Brain microvascular endothelial cell (primary cell): ENCODE measurements at regions not wholly inside any gene's neighbourhood (a gene's known extent, or its start where the extent isn't known, plus 50 kb on each side); places are given as distances from the start of the nearest gene placed in this dataset.

Experiments used
- DNase-seq: peaks from one replicate; pipeline ENCODE4 v3.0.0-alpha.2; 2020
- H3K27ac ChIP-seq: fragments of 250-450 bp; sonication (Bioruptor Pico); 2 replicates; pipeline ENCODE4 v1.5.1; 2020; ENCODE audit warnings: mild to moderate bottlenecking, moderate library complexity
- H3K27me3 ChIP-seq: fragments of 250-450 bp; sonication (Bioruptor Pico); replicated peaks from 2 replicates; pipeline ENCODE4 v1.5.1; 2020; ENCODE audit warnings: mild to moderate bottlenecking
- H3K36me3 ChIP-seq: fragments of 250-450 bp; sonication (Bioruptor Pico); replicated peaks from 2 replicates; pipeline ENCODE4 v1.5.1; 2020; ENCODE audit warnings: mild to moderate bottlenecking
- H3K4me3 ChIP-seq: 2 replicates; pipeline ENCODE4 v1.5.1; 2011; ENCODE audit warnings: low read depth, mild to moderate bottlenecking, control low read depth, low read length, moderate library complexity
- CTCF ChIP-seq: IDR thresholded peaks from 2 replicates; pipeline ENCODE4 v1.5.1; 2011; ENCODE audit warnings: low read depth, mild to moderate bottlenecking, moderate library complexity, low read length, control low read depth, inconsistent platforms; ENCODE audit errors: missing control alignments
- in situ Hi-C: cut with HindIII; loops from 2 replicates; pipeline ENCODE4 v1.10.0; 2017; ENCODE audit warnings: low sequenced_read_pairs, low pct_ligation_motif_present

GRCh38 chr13:66001140-66001539 is 1229.0 kb downstream of the PCDH9 start:
- in situ Hi-C loops, result no loop called here
- no peak for TF ChIP-seq CTCF
- Histone ChIP-seq H3K36me3 (no peaks in the 10 kb centered on the region), H3K27ac (no peak overlapping the region), H3K27me3 (no peaks in the 10 kb centered on the region), H3K4me3 (no peak overlapping the region)
- no peak for DNase-seq

GRCh38 chr13:65999411-65999810 is 1230.7 kb downstream of the PCDH9 start:
- Histone ChIP-seq H3K4me3 (no peak overlapping the region), H3K36me3 (no peaks in the 10 kb centered on the region), H3K27ac (no peak overlapping the region), H3K27me3 (no peaks in the 10 kb centered on the region)
- in situ Hi-C loops, result no loop called here
- DNase-seq, result no peak
- TF ChIP-seq CTCF, result no peak

GRCh38 chr13:65990684-65991083 is 1239.5 kb downstream of the PCDH9 start:
- Histone ChIP-seq H3K36me3 (no peaks in the 10 kb centered on the region), H3K27ac (no peak overlapping the region), H3K27me3 (no peaks in the 10 kb centered on the region), H3K4me3 (no peak overlapping the region)
- TF ChIP-seq CTCF, result no peak
- DNase-seq, result no peak
- in situ Hi-C loops, result no loop called here

GRCh38 chr13:65985612-65986011 is 1244.5 kb downstream of the PCDH9 start:
- H3K27me3 ChIP-seq, result no peaks in the 10 kb centered on the region
- no peak overlapping the region for H3K27ac ChIP-seq
- no peak for DNase-seq
- in situ Hi-C loops, result no loop called here
- no peaks in the 10 kb centered on the region for H3K36me3 ChIP-seq
- H3K4me3 ChIP-seq, result no peak overlapping the region
- TF ChIP-seq CTCF, result peak; percentile 21

GRCh38 chr13:65977525-65977924 is 1252.6 kb downstream of the PCDH9 start:
- Histone ChIP-seq H3K27me3 (no peaks in the 10 kb centered on the region), H3K27ac (no peak overlapping the region), H3K4me3 (no peak overlapping the region), H3K36me3 (no peaks in the 10 kb centered on the region)
- TF ChIP-seq CTCF, result no peak
- DNase-seq, result no peak
- in situ Hi-C loops, result no loop called here

GRCh38 chr13:65971541-65971940 is 1258.6 kb downstream of the PCDH9 start:
- H3K27me3 ChIP-seq, result no peaks in the 10 kb centered on the region
- TF ChIP-seq CTCF, result no peak
- in situ Hi-C loops, result no loop called here
- no peaks in the 10 kb centered on the region for H3K36me3 ChIP-seq
- no peak for DNase-seq
- no peak overlapping the region for H3K27ac ChIP-seq
- no peak overlapping the region for H3K4me3 ChIP-seq
